Peyer's patch (tissue), 4 donors: ENCODE measurements at regions not wholly inside any gene's neighbourhood (a gene's known extent, or its start where the extent isn't known, plus 50 kb on each side); places are given as distances from the start of the nearest gene placed in this dataset.
A peak's percentile ranks its signal among the peaks of the same experiment; 100 is the strongest.

Experiments used
- DNase-seq, 3 donors: peaks; one replicate each; pipeline ENCODE4 v3.0.0-alpha.2; 2017 to 2019
- H3K27ac ChIP-seq, 4 donors: fragments of 200-600 bp; sonication (generic); one replicate each; pipeline ENCODE4 v1.5.1; 2016 to 2019
- H3K27me3 ChIP-seq, 2 donors: fragments of 200-600 bp; sonication (generic); one replicate each; pipeline ENCODE4 v1.5.1; 2019
- H3K36me3 ChIP-seq, 3 donors: fragments of 200-600 bp; sonication (generic); one replicate each; pipeline ENCODE4 v1.5.1; 2016 to 2019
- H3K4me1 ChIP-seq, 4 donors: fragments of 200-600 bp; sonication (generic); one replicate each; pipeline ENCODE4 v1.5.1; 2016 to 2019
- H3K4me3 ChIP-seq, 4 donors: fragments of 200-600 bp; sonication (generic); 1 replicate in 3 of 4; 2 replicates in 1 of 4; pipeline ENCODE4 v1.5.1; 2016 to 2019; ENCODE audit warnings: mild to moderate bottlenecking in 1 of 4
- H3K9me3 ChIP-seq, 4 donors: fragments of 200-600 bp; sonication (generic); one replicate each; pipeline ENCODE4 v1.5.1; 2016 to 2019; ENCODE audit warnings: mild to moderate bottlenecking in 1 of 4
- POLR2A ChIP-seq, 2 donors: fragments of 450-650 bp; IDR thresholded peaks; one replicate each; pipeline ENCODE4 v1.5.1; 2017; ENCODE audit warnings: antibody characterized with exemption in 2 of 2, mild to moderate bottlenecking in 2 of 2, moderate library complexity in 2 of 2
- TF ChIP-seq, protein P1 (sequence below), 6 experiments: fragments of 450-650 bp in 4 of 6; fragments of 200-600 bp in 2 of 6; sonication (generic) in 1 of 6; IDR thresholded peaks; one replicate each; pipeline ENCODE4 v1.5.1; 2017 to 2019; ENCODE audit warnings: antibody characterized with exemption in 6 of 6, mild to moderate bottlenecking in 3 of 6, moderate library complexity in 1 of 6

DNA sequence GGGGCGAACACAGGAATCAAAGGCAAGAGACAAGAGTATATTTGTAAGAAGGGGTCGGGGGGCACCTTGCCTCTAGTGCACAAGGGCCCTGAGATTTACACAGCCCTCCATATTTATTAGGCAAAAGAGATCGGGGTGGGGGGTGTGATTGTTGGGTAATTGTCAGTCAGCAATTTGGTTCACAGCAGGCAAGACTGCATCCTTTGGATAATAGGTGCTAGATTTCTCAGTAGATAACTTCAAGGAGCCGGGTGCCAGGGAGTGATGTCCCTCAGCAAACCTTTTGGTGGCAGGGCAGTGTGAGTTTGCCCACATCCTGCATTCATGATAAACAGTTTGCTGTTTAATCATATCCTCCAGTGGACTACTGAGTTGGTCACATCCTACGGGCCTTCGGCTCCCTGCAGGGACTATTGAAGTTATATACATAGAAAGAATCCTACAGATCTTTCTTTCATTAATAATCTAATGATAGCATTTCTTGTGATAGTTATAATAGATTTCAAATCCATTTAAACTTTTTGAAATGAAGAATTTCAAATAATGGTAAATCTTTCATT lies 178.5 kb downstream of the GNAI1 start:
- no peak overlapping the region for H3K4me3 ChIP-seq
- no peak for TF ChIP-seq POLR2A (IDR thresholded peaks at IDR 0.05)
- TF ChIP-seq, protein P1, sequence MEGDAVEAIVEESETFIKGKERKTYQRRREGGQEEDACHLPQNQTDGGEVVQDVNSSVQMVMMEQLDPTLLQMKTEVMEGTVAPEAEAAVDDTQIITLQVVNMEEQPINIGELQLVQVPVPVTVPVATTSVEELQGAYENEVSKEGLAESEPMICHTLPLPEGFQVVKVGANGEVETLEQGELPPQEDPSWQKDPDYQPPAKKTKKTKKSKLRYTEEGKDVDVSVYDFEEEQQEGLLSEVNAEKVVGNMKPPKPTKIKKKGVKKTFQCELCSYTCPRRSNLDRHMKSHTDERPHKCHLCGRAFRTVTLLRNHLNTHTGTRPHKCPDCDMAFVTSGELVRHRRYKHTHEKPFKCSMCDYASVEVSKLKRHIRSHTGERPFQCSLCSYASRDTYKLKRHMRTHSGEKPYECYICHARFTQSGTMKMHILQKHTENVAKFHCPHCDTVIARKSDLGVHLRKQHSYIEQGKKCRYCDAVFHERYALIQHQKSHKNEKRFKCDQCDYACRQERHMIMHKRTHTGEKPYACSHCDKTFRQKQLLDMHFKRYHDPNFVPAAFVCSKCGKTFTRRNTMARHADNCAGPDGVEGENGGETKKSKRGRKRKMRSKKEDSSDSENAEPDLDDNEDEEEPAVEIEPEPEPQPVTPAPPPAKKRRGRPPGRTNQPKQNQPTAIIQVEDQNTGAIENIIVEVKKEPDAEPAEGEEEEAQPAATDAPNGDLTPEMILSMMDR (IDR thresholded peaks at IDR 0.05) = no peak
- no peaks in the 10 kb centered on the region for H3K36me3 ChIP-seq
- H3K27ac ChIP-seq = no peak overlapping the region
- no peak for DNase-seq
- H3K27me3 ChIP-seq = no peaks in the 10 kb centered on the region
- H3K4me1 ChIP-seq = peaks cover 0 to 4% (median 0%) of the 10 kb centered on the region in 4 donors
- H3K9me3 ChIP-seq = no peaks in the 10 kb centered on the region

DNA sequence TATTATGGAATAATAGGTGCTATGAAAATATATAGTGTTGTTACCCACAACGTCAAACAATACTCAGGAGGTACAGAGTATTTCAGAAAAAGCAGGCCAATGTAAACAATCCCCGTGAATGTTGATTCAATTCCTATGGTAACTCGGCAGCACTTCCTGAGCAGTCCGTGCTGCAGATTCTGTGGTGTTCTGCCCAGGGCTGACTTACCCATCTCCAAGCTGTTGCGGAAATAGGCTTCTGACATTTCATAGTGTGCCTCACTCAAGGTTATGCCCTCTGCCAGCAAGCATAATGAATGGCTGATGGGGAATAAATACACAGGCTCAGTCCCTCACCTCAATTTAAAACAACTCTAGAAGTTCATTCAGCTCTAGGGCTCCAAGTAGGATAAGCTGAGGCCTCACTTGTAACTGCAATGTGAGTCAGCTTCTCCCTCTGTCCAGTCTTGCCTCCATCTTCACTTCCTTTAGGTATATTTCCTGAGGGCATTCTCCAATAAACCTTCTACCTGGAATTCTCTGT lies 177.6 kb downstream of the GNAI1 start:
- no peak for TF ChIP-seq POLR2A (IDR thresholded peaks at IDR 0.05)
- TF ChIP-seq, protein P1 (IDR thresholded peaks at IDR 0.05) = no peak
- Histone ChIP-seq H3K36me3 (no peaks in the 10 kb centered on the region), H3K27ac (peak overlapping the region in 1 of 4 donors; percentile 56), H3K27me3 (no peaks in the 10 kb centered on the region), H3K9me3 (no peaks in the 10 kb centered on the region), H3K4me1 (peaks cover 0 to 4% (median 0%) of the 10 kb centered on the region in 4 donors), H3K4me3 (no peak overlapping the region)
- no peak for DNase-seq

DNA sequence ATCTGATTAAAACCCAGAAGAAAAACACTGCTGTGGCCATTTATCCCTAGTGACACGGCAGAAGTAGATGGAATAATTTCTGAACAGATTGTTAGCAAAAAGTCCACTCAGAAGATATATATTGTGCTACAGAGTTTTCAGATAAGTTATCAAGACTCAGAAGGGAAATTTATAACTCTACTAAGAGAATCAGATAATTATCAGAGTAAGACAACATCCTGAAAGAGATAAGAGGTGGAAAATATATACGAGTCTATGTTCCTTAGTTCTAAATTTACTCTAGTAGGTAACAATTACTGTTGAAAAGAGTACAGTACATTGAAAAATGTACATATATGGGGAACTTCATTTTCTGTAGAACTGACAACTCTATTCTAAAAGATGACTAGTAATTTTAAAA lies 176.7 kb downstream of the GNAI1 start:
- H3K27me3 ChIP-seq = no peaks in the 10 kb centered on the region
- DNase-seq = no peak
- H3K36me3 ChIP-seq = no peaks in the 10 kb centered on the region
- no peak overlapping the region for H3K4me3 ChIP-seq
- no peak for TF ChIP-seq POLR2A (IDR thresholded peaks at IDR 0.05)
- no peak overlapping the region for H3K27ac ChIP-seq
- H3K9me3 ChIP-seq = no peaks in the 10 kb centered on the region
- peaks cover 0 to 4% (median 0%) of the 10 kb centered on the region in 4 donors for H3K4me1 ChIP-seq

DNA sequence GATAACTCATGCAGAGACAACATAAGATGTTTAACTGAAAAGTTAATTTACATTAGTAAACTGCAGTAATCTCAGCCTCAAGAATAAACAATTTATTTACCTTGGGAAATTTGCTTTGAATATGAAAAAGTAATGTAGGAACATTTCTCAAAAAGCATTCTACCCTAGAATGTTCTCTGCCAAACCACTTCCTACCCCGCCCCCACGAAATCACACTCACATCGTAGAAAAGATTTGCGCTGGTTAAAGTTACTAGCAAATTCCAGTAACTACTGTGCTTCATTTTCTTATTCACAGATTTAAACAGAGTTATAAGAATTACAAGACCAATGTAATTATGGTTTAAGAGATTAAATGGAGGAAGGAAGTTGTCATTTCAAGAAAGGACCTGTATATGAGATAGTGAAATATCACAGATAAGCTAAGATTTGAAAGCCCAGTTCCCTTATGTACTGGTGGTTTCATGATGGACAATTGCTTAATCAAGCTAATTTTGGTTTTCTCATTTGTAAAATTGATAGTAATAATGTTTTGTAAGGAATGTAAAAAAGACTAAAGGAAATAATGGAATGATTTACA lies 175.4 kb downstream of the GNAI1 start:
- H3K36me3 ChIP-seq = no peaks in the 10 kb centered on the region
- no peak overlapping the region for H3K27ac ChIP-seq
- TF ChIP-seq, protein P1 (IDR thresholded peaks at IDR 0.05) = no peak
- TF ChIP-seq POLR2A (IDR thresholded peaks at IDR 0.05) = no peak

DNA sequence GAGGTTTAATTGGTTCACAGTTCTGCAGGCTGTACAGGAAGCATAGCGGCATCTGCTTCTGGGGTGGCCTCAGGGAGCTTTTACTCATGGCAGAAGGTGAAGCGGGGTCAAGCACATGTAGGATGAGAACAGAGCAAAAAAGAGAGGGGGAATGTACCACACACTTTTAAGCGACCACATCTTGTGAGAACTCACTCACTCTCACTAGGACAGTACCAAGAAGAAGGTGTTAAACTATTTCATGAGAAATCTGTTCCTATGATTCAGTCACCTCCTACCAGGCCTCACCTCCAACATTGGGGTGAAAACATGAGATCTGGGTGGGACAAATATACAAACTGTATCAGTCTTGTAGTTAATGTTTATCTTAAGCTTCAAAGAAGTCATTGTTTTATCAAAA lies 174.7 kb downstream of the GNAI1 start:
- no peak for TF ChIP-seq POLR2A (IDR thresholded peaks at IDR 0.05)
- TF ChIP-seq, protein P1 (IDR thresholded peaks at IDR 0.05) = no peak
- H3K27me3 ChIP-seq = no peaks in the 10 kb centered on the region
- H3K4me1 ChIP-seq = peaks cover 0 to 4% (median 0%) of the 10 kb centered on the region in 4 donors
- no peak for DNase-seq
- no peaks in the 10 kb centered on the region for H3K36me3 ChIP-seq
- H3K4me3 ChIP-seq = no peak overlapping the region
- H3K9me3 ChIP-seq = no peaks in the 10 kb centered on the region
- no peak overlapping the region for H3K27ac ChIP-seq

More for the DNA sequence above, 175.4 kb downstream of the GNAI1 start:
- no peak for DNase-seq
- no peaks in the 10 kb centered on the region for H3K9me3 ChIP-seq
- H3K27me3 ChIP-seq = no peaks in the 10 kb centered on the region
- H3K4me1 ChIP-seq = peaks cover 0 to 4% (median 0%) of the 10 kb centered on the region in 4 donors
- no peak overlapping the region for H3K4me3 ChIP-seq

DNA sequence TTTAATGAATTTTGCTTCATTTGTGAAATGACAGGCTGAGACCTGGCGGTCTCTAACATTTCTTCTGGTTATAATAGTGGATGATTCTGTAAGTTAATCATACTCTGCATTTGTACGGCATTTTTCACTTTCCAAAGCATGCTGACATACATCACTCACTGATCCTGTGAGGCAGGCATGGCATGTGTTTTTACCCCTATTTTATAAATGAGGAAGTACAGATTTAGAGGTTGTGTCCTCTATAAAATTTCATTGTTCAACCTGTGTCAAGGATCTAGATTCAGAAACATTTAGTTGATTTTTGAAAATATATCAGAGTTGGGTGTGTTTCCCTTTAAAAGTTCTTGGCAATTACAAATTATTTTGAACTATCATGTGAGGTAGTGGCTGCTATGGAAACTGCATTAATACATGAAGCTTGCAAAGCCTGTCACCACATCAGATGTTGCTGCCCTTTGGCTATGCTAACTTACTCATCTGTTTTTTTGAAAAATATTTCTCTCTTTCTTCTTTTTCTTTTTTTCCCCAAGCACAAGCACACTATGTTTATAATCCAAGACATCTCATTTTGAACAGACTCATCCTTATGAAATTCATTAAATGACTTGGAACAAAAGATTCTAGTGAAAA lies 172.7 kb downstream of the GNAI1 start:
- TF ChIP-seq, protein P1 (IDR thresholded peaks at IDR 0.05) = no peak
- no peak for TF ChIP-seq POLR2A (IDR thresholded peaks at IDR 0.05)
- H3K4me1 ChIP-seq = peaks cover 0 to 4% (median 0%) of the 10 kb centered on the region in 4 donors
- DNase-seq = no peak
- no peak overlapping the region for H3K4me3 ChIP-seq
- H3K9me3 ChIP-seq = no peaks in the 10 kb centered on the region
- H3K27me3 ChIP-seq = no peaks in the 10 kb centered on the region
- H3K36me3 ChIP-seq = no peaks in the 10 kb centered on the region
- no peak overlapping the region for H3K27ac ChIP-seq
